CD4-positive, CD25-positive, alpha-beta regulatory T cell (primary cell): ENCODE measurements at regions not wholly inside any gene's neighbourhood (a gene's known extent, or its start where the extent isn't known, plus 50 kb on each side); places are given as distances from the start of the nearest gene placed in this dataset.
"Not testable (repeated sequence)": the region's sequence is repeated elsewhere in the genome, so short reads cannot be mapped to it uniquely, and the experiment has no call there.

ENCODE experiments used
- ATAC-seq, 2 donors: fragments of 150-1000 bp; cut with Tn5 transposase; one replicate each; pipeline ENCODE4 v1.10.0; 2021; ENCODE audit warnings: low read depth in 2 of 2, moderate number of reproducible peaks in 2 of 2, moderate library complexity in 1 of 2
- DNase-seq, 3 donors: peaks; one replicate each; pipeline versions ENCODE4 v3.0.0 to v3.0.0-alpha.2; 2012 to 2022; ENCODE audit warnings: mixed read lengths in 1 of 3
- H3K27ac ChIP-seq: one replicate; pipeline ENCODE4 v1.7.0; 2013; ENCODE audit warnings: mild to moderate bottlenecking, low read length; ENCODE audit not compliant: insufficient read depth, poor library complexity, severe bottlenecking
- H3K27me3 ChIP-seq: one replicate; pipeline ENCODE4 v1.7.0; 2013; ENCODE audit warnings: low read length; ENCODE audit not compliant: control insufficient read depth, insufficient read depth
- H3K36me3 ChIP-seq: one replicate; pipeline ENCODE4 v1.7.0; 2013; ENCODE audit warnings: mild to moderate bottlenecking, low read length, moderate library complexity; ENCODE audit not compliant: control insufficient read depth, insufficient read depth
- H3K4me1 ChIP-seq: 2 replicates; pipeline ENCODE4 v1.7.0; 2013; ENCODE audit warnings: mild to moderate bottlenecking, low read length; ENCODE audit not compliant: insufficient read depth, control insufficient read depth, poor library complexity, severe bottlenecking
- H3K4me3 ChIP-seq: one replicate; pipeline ENCODE4 v1.7.0; 2013; ENCODE audit warnings: low read depth, mild to moderate bottlenecking, low read length, moderate library complexity
- H3K9me3 ChIP-seq, 2 experiments: 1 replicate in 1 of 2; 2 replicates in 1 of 2; pipeline ENCODE4 v1.7.0; 2013; ENCODE audit warnings: low read length in 2 of 2, mild to moderate bottlenecking in 1 of 2, moderate library complexity in 1 of 2; ENCODE audit not compliant: control insufficient read depth in 2 of 2
- H3K27ac Mint-ChIP-seq, 3 donors: one replicate each; pipeline ENCODE4 v1.8.0; 2020 to 2022; ENCODE audit warnings: mild to moderate bottlenecking in 3 of 3, mixed read lengths in 3 of 3, moderate library complexity in 2 of 3
- H3K27me3 Mint-ChIP-seq: one replicate; pipeline ENCODE4 v1.8.0; 2022; ENCODE audit warnings: mild to moderate bottlenecking, mixed read lengths
- H3K36me3 Mint-ChIP-seq: one replicate; pipeline ENCODE4 v1.8.0; 2020; ENCODE audit warnings: mixed read lengths
- H3K4me1 Mint-ChIP-seq, 4 donors: one replicate each; pipeline ENCODE4 v1.8.0; 2020 to 2022; ENCODE audit warnings: mixed read lengths in 4 of 4, mild to moderate bottlenecking in 1 of 4
- H3K4me3 Mint-ChIP-seq, 4 donors: one replicate each; pipeline ENCODE4 v1.8.0; 2020 to 2022; ENCODE audit warnings: mild to moderate bottlenecking in 4 of 4, mixed read lengths in 4 of 4, moderate library complexity in 3 of 4
- H3K9me3 Mint-ChIP-seq, 7 donors: one replicate each; pipeline ENCODE4 v1.8.0; 2020 to 2022; ENCODE audit warnings: mixed read lengths in 7 of 7, mild to moderate bottlenecking in 3 of 7, moderate library complexity in 2 of 7

DNA sequence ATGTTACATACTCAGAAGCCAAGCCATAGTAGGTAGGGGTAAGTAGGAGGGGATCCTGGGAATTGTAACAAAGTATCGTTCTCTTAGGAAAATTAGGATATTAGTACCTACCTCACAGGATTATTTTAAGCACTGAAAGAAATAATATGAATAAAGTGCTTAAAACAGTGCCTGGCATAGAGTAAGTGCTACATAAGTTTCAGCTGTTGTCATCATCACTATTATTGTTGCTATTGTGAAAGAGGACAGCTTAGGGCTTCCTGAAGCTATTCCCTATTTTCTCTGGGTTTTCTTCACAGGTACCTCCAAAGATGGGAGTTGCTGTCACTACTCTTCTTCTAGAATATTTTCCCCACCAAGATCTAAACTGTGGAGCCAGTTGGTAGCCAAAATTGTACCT, 443.7 kb upstream of the FGF16 start:
- Mint-ChIP-seq H3K36me3 (no peaks in the 10 kb centered on the region), H3K4me1 (no peaks in the 10 kb centered on the region), H3K4me3 (no peak overlapping the region), H3K27me3 (no peaks in the 10 kb centered on the region), H3K9me3 (peaks cover 0 to 6% (median 0%) of the 10 kb centered on the region in 7 donors), H3K27ac (no peak overlapping the region)
- Histone ChIP-seq H3K9me3 (no peaks in the 10 kb centered on the region), H3K4me1 (no peaks in the 10 kb centered on the region), H3K27ac (no peak overlapping the region), H3K36me3 (no peaks in the 10 kb centered on the region), H3K4me3 (no peak overlapping the region), H3K27me3 (no peaks in the 10 kb centered on the region)
- DNase-seq (no peak), ATAC-seq (no peak)

GRCh38 chrX:77003956-77004355, 443.2 kb upstream of the FGF16 start:
- no peaks in the 10 kb centered on the region for H3K27me3 ChIP-seq
- Mint-ChIP-seq H3K4me3 (no peak overlapping the region), H3K4me1 (no peaks in the 10 kb centered on the region), H3K36me3 (no peaks in the 10 kb centered on the region), H3K9me3 (peaks cover 0 to 6% (median 0%) of the 10 kb centered on the region in 7 donors), H3K27ac (no peak overlapping the region), H3K27me3 (no peaks in the 10 kb centered on the region)
- H3K9me3 ChIP-seq, result no peaks in the 10 kb centered on the region
- no peaks in the 10 kb centered on the region for H3K36me3 ChIP-seq
- H3K4me3 ChIP-seq, result no peak overlapping the region
- no peak overlapping the region for H3K27ac ChIP-seq
- peak in 1 of 3 donors; percentile 1 for DNase-seq
- H3K4me1 ChIP-seq, result no peaks in the 10 kb centered on the region
- no peak for ATAC-seq

- H3K27me3 ChIP-seq, result no peaks in the 10 kb centered on the region
- ATAC-seq (no peak), DNase-seq (no peak)
- H3K27ac Mint-ChIP-seq, result no peak overlapping the region
- H3K4me1 Mint-ChIP-seq, result no peaks in the 10 kb centered on the region
- H3K4me3 Mint-ChIP-seq, result no peak overlapping the region
- H3K36me3 ChIP-seq, result no peaks in the 10 kb centered on the region
- no peaks in the 10 kb centered on the region for H3K27me3 Mint-ChIP-seq
- no peak overlapping the region for H3K4me3 ChIP-seq
- no peaks in the 10 kb centered on the region for H3K36me3 Mint-ChIP-seq
- H3K9me3 ChIP-seq, result no peaks in the 10 kb centered on the region
- H3K4me1 ChIP-seq, result no peaks in the 10 kb centered on the region
- H3K27ac ChIP-seq, result no peak overlapping the region
- peaks cover 0 to 4% (median 0%) of the 10 kb centered on the region in 7 donors for H3K9me3 Mint-ChIP-seq
Observed at GRCh38 chrX:77009691-77010090, 437.5 kb upstream of the FGF16 start.

DNA sequence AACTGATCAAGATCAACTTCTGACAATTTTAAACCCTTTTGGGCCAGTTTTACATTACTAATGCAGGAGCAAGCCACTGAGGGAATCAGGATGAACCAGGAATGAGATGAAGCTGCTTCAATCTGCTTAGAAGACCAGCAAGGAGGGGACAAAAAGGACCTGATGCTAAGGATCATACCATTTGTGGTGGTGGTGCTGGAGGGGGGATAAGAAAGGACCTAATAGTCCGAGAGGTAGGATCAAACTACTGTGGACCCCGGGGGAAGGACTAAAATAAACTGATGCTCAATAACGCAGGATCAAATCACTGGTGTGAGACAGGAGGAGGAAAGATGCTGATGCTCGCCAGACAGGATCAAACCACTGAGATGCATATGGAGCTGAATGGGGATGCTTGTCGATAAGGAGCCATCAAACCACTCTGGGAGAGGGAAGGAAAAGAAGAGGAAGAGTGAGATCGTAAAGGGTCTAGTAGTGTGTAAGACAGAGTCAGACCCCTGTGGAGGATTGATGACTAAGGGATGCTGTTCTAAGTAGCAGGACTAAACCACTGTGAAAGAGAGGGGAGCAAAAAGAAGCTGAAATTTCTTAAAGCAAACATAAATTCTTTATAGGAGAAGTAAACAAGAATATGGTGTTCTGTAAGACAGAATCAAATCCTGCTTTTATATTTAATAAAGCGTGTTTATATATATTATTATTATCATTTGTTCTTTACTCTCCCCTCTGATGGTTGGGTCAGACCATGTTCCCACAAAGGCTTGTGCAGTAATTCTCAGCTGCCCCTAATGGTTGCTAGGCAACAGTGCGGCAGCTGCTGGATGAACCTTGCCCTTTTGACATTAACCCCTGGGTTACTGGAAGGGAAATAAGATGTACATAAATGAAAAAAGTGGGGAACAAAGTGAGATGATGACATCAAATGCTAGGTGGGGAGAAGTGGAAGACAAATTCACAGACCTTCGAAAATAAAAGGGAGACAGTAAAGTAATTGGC, 432.5 kb upstream of the FGF16 start:
- Histone ChIP-seq H3K36me3 (no peaks in the 10 kb centered on the region), H3K4me1 (no peaks in the 10 kb centered on the region), H3K27ac (no peak overlapping the region), H3K27me3 (no peaks in the 10 kb centered on the region), H3K4me3 (no peak overlapping the region), H3K9me3 (no peaks in the 10 kb centered on the region)
- no peak overlapping the region for H3K4me3 Mint-ChIP-seq
- peaks cover 0 to 3% (median 0%) of the 10 kb centered on the region in 7 donors for H3K9me3 Mint-ChIP-seq
- H3K27ac Mint-ChIP-seq, result no peak overlapping the region
- no peaks in the 10 kb centered on the region for H3K36me3 Mint-ChIP-seq
- no peaks in the 10 kb centered on the region for H3K27me3 Mint-ChIP-seq
- no peak for ATAC-seq
- DNase-seq, result no peak
- no peaks in the 10 kb centered on the region for H3K4me1 Mint-ChIP-seq

DNA sequence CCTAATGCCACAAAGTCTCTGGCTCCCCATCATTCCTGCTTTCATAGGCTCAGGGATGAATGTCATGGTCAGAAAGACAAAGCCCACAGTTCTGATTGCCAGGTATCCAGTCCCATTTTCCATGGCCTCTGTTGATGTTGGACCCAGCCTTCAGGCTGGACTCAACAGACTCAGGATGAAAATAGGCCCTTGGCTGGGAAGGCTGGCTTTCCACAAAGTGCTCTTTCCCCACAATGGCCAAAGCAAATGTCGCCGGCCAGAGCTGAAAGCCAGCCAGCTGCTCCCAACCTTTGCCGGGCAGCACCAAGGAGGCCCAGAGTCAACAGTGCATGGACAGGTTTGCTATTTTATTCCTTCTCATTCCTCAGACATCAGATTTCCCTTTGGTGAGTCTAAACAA, 430.1 kb upstream of the FGF16 start:
- Mint-ChIP-seq H3K4me3 (no peak overlapping the region), H3K27me3 (no peaks in the 10 kb centered on the region), H3K36me3 (no peaks in the 10 kb centered on the region), H3K9me3 (peaks cover 0 to 3% (median 0%) of the 10 kb centered on the region in 7 donors), H3K4me1 (no peaks in the 10 kb centered on the region), H3K27ac (no peak overlapping the region)
- H3K4me3 ChIP-seq, result no peak overlapping the region
- DNase-seq (no peak), ATAC-seq (no peak)
- H3K9me3 ChIP-seq, result no peaks in the 10 kb centered on the region
- H3K36me3 ChIP-seq, result no peaks in the 10 kb centered on the region
- no peaks in the 10 kb centered on the region for H3K4me1 ChIP-seq
- H3K27me3 ChIP-seq, result no peaks in the 10 kb centered on the region
- H3K27ac ChIP-seq, result no peak overlapping the region

DNA sequence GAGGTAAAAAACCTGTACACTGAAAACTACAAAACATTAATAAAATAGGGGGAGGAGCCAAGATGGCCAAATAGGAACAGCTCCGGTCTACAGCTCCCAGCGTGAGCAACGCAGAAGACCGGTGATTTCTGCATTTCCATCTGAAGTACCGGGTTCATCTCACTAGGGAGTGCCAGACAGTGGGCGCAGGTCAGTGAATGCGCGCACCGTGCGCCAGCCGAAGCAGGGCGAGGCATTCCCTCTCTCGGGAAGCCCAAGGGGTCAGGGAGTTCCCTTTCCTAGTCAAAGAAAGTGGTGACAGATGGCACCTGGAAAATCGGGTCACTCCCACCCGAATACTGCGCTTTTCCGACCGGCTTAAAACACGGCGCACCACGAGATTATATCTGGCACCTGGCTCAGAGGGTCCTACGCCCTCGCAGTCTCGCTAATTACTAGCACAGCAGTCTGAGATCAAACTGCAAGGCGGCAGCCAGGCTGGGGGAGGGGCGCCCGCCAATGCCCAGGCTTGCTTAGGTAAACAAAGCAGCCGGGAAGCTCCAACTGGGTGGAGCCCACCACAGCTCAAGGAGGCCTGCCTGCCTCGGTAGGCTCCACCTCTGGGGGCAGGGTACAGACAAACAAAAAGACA, 400.9 kb upstream of the FGF16 start:
- not testable (repeated sequence) for H3K36me3 Mint-ChIP-seq, H3K4me3 ChIP-seq, DNase-seq, H3K9me3 Mint-ChIP-seq, H3K4me3 Mint-ChIP-seq, H3K36me3 ChIP-seq, H3K27ac ChIP-seq, H3K27me3 ChIP-seq, H3K9me3 ChIP-seq, H3K27ac Mint-ChIP-seq, H3K4me1 Mint-ChIP-seq, H3K4me1 ChIP-seq, H3K27me3 Mint-ChIP-seq, ATAC-seq

GRCh38 chrX:77060572-77060971, 386.6 kb upstream of the FGF16 start:
- no peak overlapping the region for H3K27ac Mint-ChIP-seq
- Histone ChIP-seq H3K4me1 (no peaks in the 10 kb centered on the region), H3K4me3 (no peak overlapping the region), H3K27me3 (no peaks in the 10 kb centered on the region), H3K9me3 (no peaks in the 10 kb centered on the region), H3K27ac (no peak overlapping the region), H3K36me3 (no peaks in the 10 kb centered on the region)
- H3K27me3 Mint-ChIP-seq, result no peaks in the 10 kb centered on the region
- no peak for DNase-seq
- H3K36me3 Mint-ChIP-seq, result no peaks in the 10 kb centered on the region
- ATAC-seq, result no peak
- peaks cover 0 to 3% (median 0%) of the 10 kb centered on the region in 7 donors for H3K9me3 Mint-ChIP-seq
- H3K4me3 Mint-ChIP-seq, result no peak overlapping the region
- H3K4me1 Mint-ChIP-seq, result no peaks in the 10 kb centered on the region
